HG02763 (cell line): ENCODE measurements at regions not wholly inside any gene's neighbourhood (a gene's known extent, or its start where the extent isn't known, plus 50 kb on each side); places are given as distances from the start of the nearest gene placed in this dataset.
"Not testable (repeated sequence)": the region's sequence is repeated elsewhere in the genome, so short reads cannot be mapped to it uniquely, and the experiment has no call there.

Source experiments
- ATAC-seq: cut with Tn5 transposase; IDR thresholded peaks from one replicate; pipeline ENCODE4 v1.9.1; 2021; ENCODE audit warnings: mild to moderate bottlenecking, moderate library complexity; ENCODE audit not compliant: unreplicated experiment

- no peak for ATAC-seq
These were observed 175.3 kb downstream of the MBL2 start for GRCh38 chr10:52597189-52597863.

DNA sequence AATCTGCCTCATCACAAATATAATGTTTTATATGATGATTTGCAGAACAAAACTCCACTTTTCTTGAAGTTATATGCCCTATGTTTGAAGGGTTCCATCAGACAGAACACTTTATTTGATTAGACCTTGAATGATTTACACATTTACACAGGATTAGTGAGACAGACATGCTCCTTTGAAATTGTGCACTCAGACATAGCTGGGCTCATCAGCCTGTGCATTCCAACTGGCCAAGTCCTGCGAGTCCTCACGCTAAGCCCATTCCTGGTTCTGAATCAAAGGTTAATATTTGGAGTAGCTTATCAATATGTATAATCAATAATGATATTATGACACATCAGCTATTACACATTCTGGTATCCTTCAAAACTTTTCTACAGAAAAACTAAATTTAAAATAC is 173.6 kb downstream of the MBL2 start:
- ATAC-seq, result no peak

DNA sequence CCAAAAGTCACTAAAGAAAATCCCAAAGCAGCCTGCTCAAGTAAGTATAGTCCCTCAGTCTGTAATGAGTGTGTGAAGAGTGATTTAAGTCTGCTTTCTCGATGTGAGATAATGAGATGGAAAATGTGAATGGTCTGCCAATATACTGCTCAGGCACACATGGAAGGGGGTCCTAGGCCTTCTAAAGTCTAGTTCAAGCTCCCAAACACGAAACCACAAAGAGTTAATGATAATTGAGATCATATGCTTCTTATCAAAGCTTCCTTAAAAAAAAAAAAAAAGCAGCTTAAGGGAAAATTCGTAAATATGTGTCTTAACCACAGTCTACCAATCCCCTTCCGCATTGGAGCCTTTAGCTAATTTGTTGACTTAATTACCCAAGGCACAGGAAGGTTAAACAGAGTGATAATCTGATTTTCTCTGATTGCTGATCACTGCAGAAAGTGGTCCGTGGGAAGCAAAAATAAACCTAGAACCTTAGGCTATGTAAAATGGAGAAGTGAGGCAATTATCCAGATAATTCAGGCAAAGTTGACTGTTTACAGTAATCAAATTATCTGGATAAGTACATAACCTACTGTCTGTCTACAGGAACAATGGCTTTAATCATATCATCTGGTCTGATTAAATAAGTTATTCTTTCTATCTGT is 172.9 kb downstream of the MBL2 start:
- ATAC-seq, result no peak

GRCh38 chr10:52604131-52604530 is 168.5 kb downstream of the MBL2 start:
- ATAC-seq, result not testable (repeated sequence)

GRCh38 chr10:52609071-52609470 is 163.5 kb downstream of the MBL2 start:
- ATAC-seq, result no peak

DNA sequence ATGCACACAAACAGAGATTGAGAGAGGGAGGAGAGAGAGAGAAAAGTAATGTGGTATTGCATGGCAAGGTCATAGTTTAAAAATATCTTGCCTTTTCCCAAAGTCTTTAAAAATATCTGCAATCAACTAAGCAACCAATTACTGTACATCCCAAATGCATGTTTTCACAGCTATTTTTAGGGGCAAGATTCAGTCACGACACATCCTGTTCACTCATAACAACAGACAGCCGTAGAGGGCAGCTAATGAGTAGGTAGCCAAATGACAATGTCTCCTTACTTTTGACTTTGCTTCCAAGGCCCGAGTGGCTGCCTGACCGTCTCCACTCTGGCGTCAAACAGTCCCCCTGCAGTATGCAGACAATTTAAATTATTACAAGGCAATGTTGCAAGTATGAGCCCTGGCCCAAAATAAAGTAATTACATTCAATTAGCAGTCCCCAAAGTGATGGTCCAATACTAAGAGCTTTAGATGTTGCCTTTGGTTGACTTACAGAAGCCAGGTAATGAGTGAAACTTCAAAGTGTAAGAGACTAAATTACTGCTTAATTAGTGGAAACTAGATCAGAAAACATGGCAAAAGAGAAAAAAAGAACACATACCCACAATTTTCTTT is 162.9 kb downstream of the MBL2 start:
- no peak for ATAC-seq

GRCh38 chr10:52615331-52615730 is 157.3 kb downstream of the MBL2 start:
- no peak for ATAC-seq

- no peak for ATAC-seq
These were observed 156.7 kb downstream of the MBL2 start for GRCh38 chr10:52615756-52616394.

DNA sequence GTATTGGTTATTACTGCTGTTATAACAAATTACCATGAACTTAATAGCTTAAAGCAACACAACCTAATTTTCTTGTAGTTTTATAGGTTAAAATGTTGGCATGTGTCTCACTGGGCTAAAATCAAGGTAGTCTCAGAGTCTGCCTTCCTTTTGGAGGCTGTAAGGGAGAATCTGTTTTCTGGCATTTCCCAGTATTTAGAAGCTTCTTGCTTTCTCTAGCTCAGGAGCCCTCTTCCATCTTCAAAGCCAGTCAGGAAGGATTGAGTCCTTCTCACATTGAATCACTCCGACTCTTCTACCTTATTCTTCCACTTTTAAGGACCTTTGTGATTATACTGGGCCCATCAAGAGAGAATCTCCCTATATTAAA is 156.2 kb downstream of the MBL2 start:
- ATAC-seq, result no peak

GRCh38 chr10:52617346-52617745 is 155.2 kb downstream of the MBL2 start:
- no peak for ATAC-seq

- ATAC-seq, result no peak
These were observed 153.5 kb downstream of the MBL2 start for GRCh38 chr10:52619052-52619451.

GRCh38 chr10:52621635-52622079 is 150.9 kb downstream of the MBL2 start:
- no peak for ATAC-seq

DNA sequence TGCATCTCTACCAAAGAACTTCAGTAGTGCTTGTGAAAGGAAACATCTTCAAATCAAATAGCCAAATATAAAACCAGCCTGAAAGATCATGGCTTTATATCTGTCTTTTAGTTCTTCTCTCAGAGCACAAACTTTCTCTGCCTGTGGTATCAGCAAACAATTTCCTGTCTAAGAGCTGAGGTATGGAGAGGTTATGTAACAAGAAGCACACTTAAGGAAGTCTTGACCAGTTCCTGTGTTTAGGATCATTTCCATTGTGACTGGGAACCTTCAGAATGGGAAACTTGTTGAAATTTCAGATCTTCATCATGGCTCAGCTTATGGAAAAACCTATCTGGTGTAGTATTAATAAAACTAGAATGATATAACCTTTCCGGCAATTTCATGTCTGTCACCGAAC is 148.8 kb downstream of the MBL2 start:
- no peak for ATAC-seq

DNA sequence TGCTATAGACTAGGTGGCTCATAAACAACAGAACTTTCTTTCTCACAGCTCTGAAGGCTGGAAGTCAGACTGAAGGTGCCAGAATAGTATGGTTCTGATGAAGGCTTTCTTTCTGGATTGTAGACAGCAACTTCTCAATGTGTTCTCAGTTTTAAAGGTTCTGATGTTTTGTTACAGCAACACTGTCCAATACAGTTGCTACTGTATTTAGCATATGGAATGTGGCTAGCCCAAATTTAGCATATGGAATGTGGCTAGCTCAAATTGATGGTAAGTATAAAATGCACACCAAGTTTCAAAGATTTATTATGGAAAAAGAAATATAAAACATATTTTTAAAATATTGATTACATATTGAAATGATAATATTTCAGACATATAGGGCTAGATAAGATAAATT is 145.3 kb downstream of the MBL2 start:
- ATAC-seq, result no peak

DNA sequence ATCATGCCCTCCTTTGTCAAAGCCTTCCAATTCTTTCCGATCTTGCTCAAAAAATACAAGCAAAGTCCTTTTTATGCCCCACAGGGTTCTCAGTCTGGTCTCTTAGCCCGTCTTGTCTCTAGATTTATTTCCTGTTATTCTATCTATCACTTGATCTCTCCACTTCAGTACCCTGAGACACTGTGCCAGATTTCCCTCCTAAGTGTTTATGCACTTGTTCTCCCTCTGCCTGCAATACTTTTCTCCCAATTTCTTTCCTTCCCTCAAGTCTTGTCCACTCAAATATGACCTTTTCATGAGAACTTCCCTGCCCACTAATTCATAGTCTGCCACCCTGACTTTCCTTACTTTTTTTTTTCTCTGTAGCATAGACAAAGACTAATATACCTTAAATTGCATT is 141.4 kb downstream of the MBL2 start:
- no peak for ATAC-seq

GRCh38 chr10:52631648-52632047 is 140.9 kb downstream of the MBL2 start:
- no peak for ATAC-seq

- ATAC-seq, result no peak
These were observed 140.0 kb downstream of the MBL2 start for GRCh38 chr10:52632591-52632990.

- no peak for ATAC-seq
These were observed 139.3 kb downstream of the MBL2 start for GRCh38 chr10:52633266-52633665.

DNA sequence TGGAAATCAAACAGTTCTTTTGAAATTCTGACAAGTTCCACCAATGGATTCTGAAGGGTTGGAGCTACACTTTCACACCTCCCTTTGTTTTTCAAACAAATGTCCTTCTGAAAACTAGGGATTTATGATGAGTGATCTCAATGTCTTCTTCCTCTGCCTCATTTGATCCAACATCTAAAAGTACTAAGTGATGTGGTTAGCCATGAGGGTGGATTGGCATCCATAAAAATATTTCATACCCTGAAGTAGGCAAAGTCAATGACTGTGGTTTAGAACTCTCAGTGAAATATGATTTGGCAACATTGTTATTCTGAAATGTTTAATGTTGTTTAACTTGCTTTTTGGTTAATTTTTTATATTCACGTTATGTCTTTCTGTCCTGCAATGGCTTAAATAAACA is 136.9 kb downstream of the MBL2 start:
- no peak for ATAC-seq

DNA sequence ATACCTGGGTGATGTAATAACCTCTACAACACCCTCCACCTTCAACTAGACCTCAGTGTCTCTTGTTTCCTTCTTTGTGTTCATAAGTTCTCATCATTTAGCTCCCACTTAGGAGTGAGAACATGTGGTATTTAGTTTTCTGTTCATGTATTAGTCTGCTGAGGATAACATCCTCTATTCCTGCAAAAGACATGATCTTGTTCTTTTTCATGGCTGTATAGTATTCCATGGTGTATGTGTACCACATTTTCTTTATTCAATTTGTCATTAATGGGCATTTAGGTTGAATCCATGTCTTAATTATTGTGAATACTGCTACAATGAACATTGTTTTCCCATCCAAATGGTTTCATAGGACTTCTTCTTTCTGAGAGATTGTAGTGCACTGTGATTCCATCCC is 135.7 kb downstream of the MBL2 start:
- no peak for ATAC-seq

DNA sequence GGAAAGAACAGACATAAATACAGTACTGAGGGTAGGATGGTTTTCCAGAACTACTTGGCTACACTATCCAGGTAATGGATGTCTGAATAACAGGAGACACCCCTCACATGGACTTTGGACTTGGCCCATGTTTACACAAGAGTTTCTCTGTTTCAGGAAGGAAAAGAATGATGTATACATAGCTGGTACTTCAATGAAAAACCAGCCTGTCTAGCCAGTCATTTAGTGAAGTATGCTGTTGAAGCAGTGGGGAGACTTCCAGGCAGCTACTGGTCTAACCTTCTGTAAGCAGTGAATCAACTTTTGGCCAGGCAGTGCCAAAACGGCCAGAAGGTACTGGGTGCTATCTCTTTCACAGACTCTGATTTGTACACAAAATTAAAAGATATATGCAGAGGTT is 135.0 kb downstream of the MBL2 start:
- ATAC-seq, result no peak

DNA sequence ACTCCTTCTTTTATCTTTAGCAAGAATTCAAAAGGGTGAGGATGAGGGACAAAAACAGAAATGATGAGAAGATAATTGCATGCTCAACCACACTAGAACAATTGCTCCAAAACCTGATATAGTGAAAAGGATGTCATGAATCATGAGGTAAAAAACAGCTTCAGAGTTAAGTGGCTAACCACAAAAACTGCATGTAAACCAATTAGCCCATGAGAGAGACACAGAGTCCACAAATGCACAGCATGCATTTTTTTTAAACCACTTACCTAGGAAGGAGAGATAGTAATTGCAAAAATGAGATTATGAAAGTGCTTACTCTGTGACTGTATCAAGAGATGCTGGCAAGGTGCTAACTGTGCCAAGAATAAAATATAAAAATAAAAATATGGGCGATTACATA is 132.9 kb downstream of the MBL2 start:
- no peak for ATAC-seq
